Loucy (cell line): ENCODE measurements at regions not wholly inside any gene's neighbourhood (a gene's known extent, or its start where the extent isn't known, plus 50 kb on each side); places are given as distances from the start of the nearest gene placed in this dataset.

ENCODE experiments used
- H2AFZ ChIP-seq: fragments of 200-600 bp; sonication (generic); 2 replicates; pipeline ENCODE4 v1.6.0; 2016; ENCODE audit warnings: antibody characterized with exemption, mild to moderate bottlenecking, low read length, moderate library complexity
- H3F3A ChIP-seq: fragments of 200-600 bp; 2 replicates; pipeline ENCODE4 v1.6.0; 2016; ENCODE audit warnings: antibody characterized with exemption, low read depth, mild to moderate bottlenecking
- H3K27me3 ChIP-seq: fragments of 200-600 bp; sonication (generic); 2 replicates; pipeline ENCODE4 v1.6.1; 2014; ENCODE audit warnings: low read length, mild to moderate bottlenecking; ENCODE audit not compliant: insufficient read depth, poor library complexity, severe bottlenecking
- H3K36me3 ChIP-seq: fragments of 200-600 bp; sonication (generic); 2 replicates; pipeline ENCODE4 v1.6.1; 2016; ENCODE audit warnings: low read length; ENCODE audit not compliant: insufficient read depth
- H3K4me1 ChIP-seq: fragments of 200-600 bp; sonication (generic); 2 replicates; pipeline ENCODE4 v1.5.1; 2014; ENCODE audit warnings: low read length, mild to moderate bottlenecking; ENCODE audit not compliant: insufficient read depth, poor library complexity, severe bottlenecking
- H3K4me2 ChIP-seq: fragments of 200-600 bp; sonication (generic); 2 replicates; pipeline ENCODE4 v1.6.0; 2014; ENCODE audit warnings: antibody characterized with exemption, low read length, low read depth, mild to moderate bottlenecking; ENCODE audit not compliant: poor library complexity, severe bottlenecking
- H3K4me3 ChIP-seq: fragments of 200-600 bp; sonication (generic); 2 replicates; pipeline ENCODE4 v1.5.1; 2014; ENCODE audit warnings: low read length, mild to moderate bottlenecking, mixed read lengths; ENCODE audit not compliant: poor library complexity, severe bottlenecking
- H3K79me2 ChIP-seq: fragments of 200-600 bp; sonication (generic); 2 replicates; pipeline ENCODE4 v1.6.1; 2014; ENCODE audit warnings: low read length; ENCODE audit not compliant: insufficient read depth
- H3K9ac ChIP-seq: fragments of 200-600 bp; sonication (generic); 2 replicates; pipeline ENCODE4 v1.6.0; 2014; ENCODE audit warnings: mild to moderate bottlenecking, low read depth, low read length, moderate library complexity; ENCODE audit not compliant: poor library complexity, severe bottlenecking
- H3K9me2 ChIP-seq: fragments of 200-600 bp; sonication (generic); replicated peaks from 2 replicates; pipeline ENCODE4 v1.6.1; 2016; ENCODE audit warnings: low read depth, low read length, mixed read lengths
- H3K9me3 ChIP-seq: fragments of 200-600 bp; sonication (generic); 2 replicates; pipeline ENCODE4 v1.6.1; 2014; ENCODE audit warnings: mild to moderate bottlenecking, antibody characterized with exemption, low read length, low read depth; ENCODE audit not compliant: insufficient read depth
- H4K20me1 ChIP-seq: fragments of 200-600 bp; sonication (generic); 2 replicates; pipeline ENCODE4 v1.6.0; 2014; ENCODE audit warnings: antibody characterized with exemption, low read length, mild to moderate bottlenecking; ENCODE audit not compliant: insufficient read depth, poor library complexity, severe bottlenecking
- EZH2phosphoT487 ChIP-seq: fragments of 200-600 bp; IDR thresholded peaks from 2 replicates; pipeline ENCODE4 v1.6.1; 2018; ENCODE audit warnings: antibody characterized with exemption, mild to moderate bottlenecking, moderate library complexity, borderline replicate concordance
- TF ChIP-seq, protein P1 (sequence below): fragments of 200-600 bp; sonication (generic); conservative IDR thresholded peaks from 2 replicates; pipeline ENCODE4 v1.5.1; 2014; ENCODE audit warnings: mild to moderate bottlenecking, antibody characterized with exemption, low read length

GRCh38 chr6:132228894-132229293 lies 172.4 kb downstream of the MOXD1 start:
- no peaks in the 10 kb centered on the region for H3F3A ChIP-seq
- H3K79me2 ChIP-seq: no peaks in the 10 kb centered on the region
- no peaks in the 10 kb centered on the region for H3K9me2 ChIP-seq
- no peak overlapping the region for H3K4me3 ChIP-seq
- no peaks in the 10 kb centered on the region for H3K36me3 ChIP-seq
- H3K27me3 ChIP-seq: no peaks in the 10 kb centered on the region
- no peaks in the 10 kb centered on the region for H3K4me1 ChIP-seq
- H3K9me3 ChIP-seq: peaks cover 2% of the 10 kb centered on the region; the same call in 1 of the 2 replicates
- no peak overlapping the region for H2AFZ ChIP-seq
- TF ChIP-seq EZH2phosphoT487: no peak
- TF ChIP-seq, protein P1, sequence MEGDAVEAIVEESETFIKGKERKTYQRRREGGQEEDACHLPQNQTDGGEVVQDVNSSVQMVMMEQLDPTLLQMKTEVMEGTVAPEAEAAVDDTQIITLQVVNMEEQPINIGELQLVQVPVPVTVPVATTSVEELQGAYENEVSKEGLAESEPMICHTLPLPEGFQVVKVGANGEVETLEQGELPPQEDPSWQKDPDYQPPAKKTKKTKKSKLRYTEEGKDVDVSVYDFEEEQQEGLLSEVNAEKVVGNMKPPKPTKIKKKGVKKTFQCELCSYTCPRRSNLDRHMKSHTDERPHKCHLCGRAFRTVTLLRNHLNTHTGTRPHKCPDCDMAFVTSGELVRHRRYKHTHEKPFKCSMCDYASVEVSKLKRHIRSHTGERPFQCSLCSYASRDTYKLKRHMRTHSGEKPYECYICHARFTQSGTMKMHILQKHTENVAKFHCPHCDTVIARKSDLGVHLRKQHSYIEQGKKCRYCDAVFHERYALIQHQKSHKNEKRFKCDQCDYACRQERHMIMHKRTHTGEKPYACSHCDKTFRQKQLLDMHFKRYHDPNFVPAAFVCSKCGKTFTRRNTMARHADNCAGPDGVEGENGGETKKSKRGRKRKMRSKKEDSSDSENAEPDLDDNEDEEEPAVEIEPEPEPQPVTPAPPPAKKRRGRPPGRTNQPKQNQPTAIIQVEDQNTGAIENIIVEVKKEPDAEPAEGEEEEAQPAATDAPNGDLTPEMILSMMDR: no peak
- no peak overlapping the region for H3K9ac ChIP-seq
- no peaks in the 10 kb centered on the region for H4K20me1 ChIP-seq
- no peak overlapping the region for H3K4me2 ChIP-seq

DNA sequence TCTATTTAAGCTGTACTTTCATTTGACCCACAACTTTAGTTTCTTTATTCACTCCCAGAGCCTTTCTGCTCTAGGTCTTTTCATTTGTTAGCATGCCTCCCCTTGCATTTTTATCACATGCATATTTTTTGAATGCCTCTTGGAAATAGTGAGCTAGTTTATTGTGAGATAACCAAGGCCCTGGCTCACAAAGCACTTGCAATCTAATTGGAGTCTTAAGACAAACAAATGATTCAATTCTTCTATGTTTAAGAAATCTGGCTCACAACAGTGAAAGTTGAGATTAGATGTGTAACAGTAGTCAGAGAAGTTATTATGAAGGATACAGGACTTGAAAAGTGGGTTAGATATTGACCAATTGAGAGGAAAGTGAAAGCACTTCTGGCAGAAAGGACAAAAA lies 173.4 kb downstream of the MOXD1 start:
- Histone ChIP-seq H3K4me3 (no peak overlapping the region), H3F3A (no peaks in the 10 kb centered on the region), H2AFZ (no peak overlapping the region), H3K4me2 (no peak overlapping the region), H3K27me3 (no peaks in the 10 kb centered on the region), H3K9me2 (no peaks in the 10 kb centered on the region), H4K20me1 (no peaks in the 10 kb centered on the region), H3K9ac (no peak overlapping the region), H3K79me2 (no peaks in the 10 kb centered on the region), H3K36me3 (no peaks in the 10 kb centered on the region), H3K4me1 (no peaks in the 10 kb centered on the region), H3K9me3 (peaks cover 2% of the 10 kb centered on the region; the same call in 1 of the 2 replicates)
- TF ChIP-seq, protein P1: no peak
- TF ChIP-seq EZH2phosphoT487: no peak

DNA sequence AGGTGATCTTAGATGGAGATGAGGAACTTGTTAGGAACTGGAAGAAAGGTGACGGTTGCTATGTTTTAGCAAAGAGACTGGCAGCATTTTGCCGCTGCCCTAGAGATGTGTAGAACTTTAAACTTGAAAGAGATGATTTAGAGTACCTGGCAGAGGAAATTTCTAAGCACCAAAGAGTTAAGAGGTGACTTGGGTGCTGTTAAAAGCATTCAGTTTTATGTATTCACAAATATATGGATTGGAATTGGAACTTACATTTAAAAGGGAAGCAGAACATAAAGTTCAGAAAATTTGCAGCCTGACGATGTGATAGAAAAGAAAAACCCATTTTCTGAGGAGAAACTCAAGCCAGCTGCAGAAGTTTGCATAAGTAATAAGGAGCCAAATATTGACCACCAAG lies 176.3 kb downstream of the MOXD1 start:
- TF ChIP-seq, protein P1: no peak
- TF ChIP-seq EZH2phosphoT487: no peak
- no peak overlapping the region for H3K4me2 ChIP-seq
- H3K36me3 ChIP-seq: no peaks in the 10 kb centered on the region
- no peaks in the 10 kb centered on the region for H4K20me1 ChIP-seq
- H3K4me1 ChIP-seq: no peaks in the 10 kb centered on the region
- H3K9ac ChIP-seq: no peak overlapping the region
- H3K9me2 ChIP-seq: no peaks in the 10 kb centered on the region
- H3K27me3 ChIP-seq: no peaks in the 10 kb centered on the region
- no peak overlapping the region for H2AFZ ChIP-seq
- no peak overlapping the region for H3K4me3 ChIP-seq
- no peaks in the 10 kb centered on the region for H3K79me2 ChIP-seq
- H3F3A ChIP-seq: no peaks in the 10 kb centered on the region
- peaks cover 2% of the 10 kb centered on the region; the same call in 1 of the 2 replicates for H3K9me3 ChIP-seq
